HG03108 (cell line): ENCODE measurements at regions not wholly inside any gene's neighbourhood (a gene's known extent, or its start where the extent isn't known, plus 50 kb on each side); places are given as distances from the start of the nearest gene placed in this dataset.

Experiments
- ATAC-seq: cut with Tn5 transposase; IDR thresholded peaks from one replicate; pipeline ENCODE4 v1.9.1; 2021; ENCODE audit warnings: moderate library complexity; ENCODE audit not compliant: unreplicated experiment

DNA sequence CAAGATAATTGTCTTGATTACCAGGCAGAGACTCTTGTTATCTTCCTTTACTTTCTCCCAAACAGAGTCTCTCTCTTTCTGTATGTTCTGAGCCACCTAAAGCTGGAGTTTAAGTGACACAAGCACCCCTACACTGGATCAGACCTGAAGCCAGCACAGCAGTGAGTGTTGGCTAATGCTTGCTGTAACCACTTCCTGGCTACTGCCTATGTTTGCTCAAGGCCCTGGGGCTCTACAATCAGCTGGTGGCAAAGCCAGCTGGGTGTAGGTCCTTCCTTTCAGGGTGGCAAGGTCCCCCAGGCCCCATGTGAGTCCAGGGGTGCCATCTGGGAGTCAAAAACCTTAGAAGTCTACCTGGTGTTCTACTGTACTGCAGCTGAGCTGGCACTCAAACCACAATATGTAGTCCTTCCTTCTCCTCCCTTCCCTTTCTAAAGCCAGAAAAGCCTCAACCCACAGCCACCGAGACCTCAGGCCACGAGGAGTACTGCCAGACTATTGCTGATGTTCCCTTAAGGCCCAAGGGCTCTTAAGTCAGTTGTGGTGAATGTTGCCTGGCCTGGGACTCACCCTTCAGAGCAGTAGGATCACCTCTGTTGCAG, 416.3 kb downstream of the ADRA2A start:
- no peak for ATAC-seq

DNA sequence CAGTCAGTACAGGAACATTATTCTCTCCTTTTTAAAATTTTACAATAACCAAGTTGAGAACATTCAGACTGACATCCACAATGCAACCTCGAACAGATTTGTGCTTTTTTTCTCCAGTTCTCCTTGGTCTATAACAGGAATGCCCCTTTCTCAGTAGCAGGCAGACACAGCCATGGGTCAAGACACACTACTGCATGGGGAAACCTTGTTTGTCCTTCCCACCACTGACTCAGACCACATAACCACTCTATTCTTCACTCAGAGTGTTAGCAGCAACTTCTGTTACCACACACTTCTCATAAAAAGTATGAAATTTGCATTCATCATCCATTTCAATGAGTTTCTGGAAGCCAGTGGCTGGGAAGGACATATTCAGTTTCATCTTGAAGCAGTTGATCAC, 421.7 kb downstream of the ADRA2A start:
- no peak for ATAC-seq

DNA sequence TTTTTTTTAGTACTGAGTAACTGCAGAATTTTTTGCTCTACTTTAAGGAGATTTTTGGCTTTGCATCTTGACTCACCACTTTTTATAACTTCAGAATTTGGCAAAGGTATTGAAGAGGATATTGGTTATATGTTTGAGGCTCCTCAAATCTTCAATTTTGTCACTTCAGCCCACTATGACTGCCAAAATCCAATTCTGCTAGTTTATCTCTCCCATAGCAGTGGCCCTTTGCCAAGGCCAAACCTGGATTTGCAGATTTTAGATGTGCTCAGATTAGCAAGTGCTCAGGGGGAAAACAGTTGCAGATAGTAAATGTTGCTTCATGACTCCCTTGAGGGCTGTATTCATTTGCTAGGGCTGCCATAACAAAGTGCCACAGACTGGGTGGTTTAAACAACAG, 427.5 kb downstream of the ADRA2A start:
- no peak for ATAC-seq

DNA sequence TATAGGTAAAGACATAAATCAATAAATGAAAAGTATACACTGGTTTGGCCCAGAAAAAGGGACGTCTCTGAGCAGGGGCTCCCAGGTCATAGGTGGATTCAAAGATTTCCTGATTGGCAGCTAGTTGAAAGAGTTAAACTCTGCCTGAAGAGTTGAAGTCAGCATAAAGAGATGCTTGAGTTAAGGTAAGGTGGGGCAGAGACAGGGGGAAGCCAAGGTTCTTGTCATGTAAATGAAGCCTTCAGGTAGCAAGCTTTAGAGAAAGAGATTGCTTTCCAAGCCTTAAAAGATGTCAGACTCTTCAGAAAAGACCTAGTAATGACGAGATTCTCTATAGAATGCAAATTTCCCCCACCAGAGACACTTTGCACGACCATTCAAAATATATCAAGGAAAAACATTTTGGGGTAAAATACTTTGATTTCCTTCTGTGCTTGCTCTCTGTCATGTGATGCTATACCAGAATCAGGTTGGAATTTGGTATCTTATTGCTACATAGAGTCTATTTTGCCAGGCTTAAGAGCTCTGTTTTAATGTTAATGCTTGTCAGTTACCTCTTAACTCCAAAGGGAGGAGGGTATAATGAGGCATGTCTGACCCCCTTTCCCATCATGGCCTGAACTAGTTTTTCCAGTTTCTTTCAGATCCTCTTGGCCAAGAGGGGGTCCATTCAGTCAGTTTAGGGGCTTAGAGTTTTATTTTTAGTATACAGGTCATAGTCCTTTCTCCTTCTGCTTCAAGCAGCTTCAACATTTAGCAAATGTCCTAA, 429.6 kb downstream of the ADRA2A start:
- ATAC-seq: no peak

DNA sequence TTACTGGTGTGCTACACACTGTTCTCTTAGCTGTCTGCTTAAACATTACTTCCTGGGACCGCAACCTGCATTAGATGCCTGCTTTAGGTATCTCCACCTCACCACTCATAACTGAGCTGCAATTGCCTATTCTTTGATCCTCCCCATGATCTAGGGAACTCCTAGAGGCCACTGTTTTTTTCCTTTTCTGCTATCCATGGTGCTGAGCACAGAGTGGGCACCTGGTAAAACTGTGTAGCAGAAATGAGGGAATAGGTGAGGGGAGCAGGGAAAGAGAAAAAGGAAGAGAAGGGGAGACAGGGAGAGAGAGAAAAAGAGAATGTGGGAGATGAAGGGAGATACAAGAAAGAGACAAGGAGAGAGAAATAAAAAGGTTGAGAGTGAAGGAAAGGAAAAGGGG, 434.9 kb downstream of the ADRA2A start:
- no peak for ATAC-seq

DNA sequence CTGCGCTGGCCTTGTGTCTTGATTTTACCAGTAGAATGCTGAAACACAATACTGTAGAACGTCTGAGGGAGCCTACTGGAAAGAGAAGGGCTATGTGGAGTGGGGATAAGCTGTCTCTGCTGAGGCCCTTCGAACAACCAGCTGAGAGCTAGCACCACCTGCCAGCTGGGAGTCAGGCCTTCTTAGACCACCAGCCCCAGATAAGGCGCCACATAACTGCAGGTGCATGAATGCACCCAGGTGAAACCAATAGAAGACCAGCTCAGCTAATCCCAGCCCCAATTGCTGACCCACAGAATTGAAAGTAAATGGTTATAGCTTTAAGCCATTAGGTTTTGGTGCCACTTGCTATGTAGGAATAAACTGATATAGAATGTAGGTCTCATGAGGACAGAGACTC, 438.4 kb downstream of the ADRA2A start:
- no peak for ATAC-seq

DNA sequence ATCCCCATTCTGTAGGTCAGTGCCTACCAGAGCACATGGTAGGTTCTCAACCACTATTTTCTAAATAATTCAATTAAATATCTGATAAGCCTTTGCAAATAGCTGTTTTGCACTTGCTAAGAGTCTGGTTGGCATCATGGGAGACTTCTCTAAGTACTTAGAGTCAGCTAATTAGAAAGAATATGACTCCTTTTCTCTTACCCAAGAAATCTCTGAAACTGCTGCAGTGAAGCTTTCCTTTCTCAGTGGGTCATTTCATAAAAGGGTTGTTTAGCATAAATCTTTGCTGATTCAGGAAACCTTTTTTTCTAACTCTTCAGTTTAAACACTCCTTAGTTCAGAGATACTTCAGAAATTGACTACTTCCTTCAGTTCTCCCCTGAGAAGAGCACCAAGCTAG, 438.9 kb downstream of the ADRA2A start:
- no peak for ATAC-seq

DNA sequence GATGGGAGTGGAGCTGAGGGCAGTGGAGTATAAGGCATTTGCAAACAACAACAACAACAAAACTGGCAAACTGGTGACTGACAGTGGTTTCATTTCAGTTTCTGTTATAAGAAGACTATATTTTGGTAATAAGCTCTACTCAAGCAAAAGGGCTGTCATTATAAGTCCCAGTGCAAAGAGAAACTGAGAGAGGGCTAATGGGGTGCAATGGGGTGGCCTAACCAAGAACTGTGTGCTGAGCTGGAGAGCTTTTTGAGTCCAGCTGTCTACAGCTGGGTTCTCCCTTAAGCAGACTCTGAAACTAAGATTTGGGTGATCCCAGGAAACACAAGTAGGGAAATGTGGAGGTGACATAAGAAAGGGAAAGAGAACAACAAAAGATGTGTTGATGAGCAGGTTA, 439.3 kb downstream of the ADRA2A start:
- ATAC-seq: no peak

DNA sequence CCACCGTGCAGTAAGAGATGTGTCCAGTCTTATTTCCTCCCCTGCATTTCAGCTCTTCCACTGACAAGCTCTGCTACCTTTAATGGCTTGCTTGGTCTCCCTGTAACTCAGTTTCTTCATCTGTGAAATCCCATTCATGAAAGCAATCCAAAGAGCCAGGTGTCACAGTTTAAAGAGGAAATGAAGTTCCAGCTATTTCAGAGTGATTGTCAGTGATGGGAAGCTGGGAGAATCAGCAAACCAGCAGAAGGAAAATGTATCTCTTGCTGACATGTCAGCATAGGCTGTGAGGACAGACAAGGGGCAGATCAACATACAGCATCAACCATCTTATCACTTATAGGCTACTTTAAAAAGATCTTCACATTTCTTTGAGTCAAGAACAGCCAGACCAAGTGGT, 445.3 kb downstream of the ADRA2A start:
- ATAC-seq: no peak

DNA sequence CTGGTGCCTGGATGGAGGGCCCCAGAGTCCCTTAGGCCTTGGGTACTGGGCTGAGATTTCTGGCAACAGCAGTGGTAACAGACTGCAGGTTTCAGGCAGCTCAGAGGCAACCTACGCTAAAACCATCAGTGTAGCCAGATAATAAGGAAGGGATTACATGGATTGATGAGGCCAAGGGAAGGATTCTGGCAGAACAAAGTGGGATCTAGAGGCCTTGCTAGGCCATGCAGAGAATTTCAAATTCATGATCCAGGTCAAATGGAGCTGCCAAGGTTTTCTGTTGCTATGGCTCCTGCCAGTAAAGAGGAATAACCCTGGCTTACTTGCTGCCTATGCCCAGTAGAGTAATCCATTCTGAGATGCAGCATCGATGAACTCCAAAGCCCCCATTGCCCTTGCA, 445.7 kb downstream of the ADRA2A start:
- ATAC-seq: no peak

DNA sequence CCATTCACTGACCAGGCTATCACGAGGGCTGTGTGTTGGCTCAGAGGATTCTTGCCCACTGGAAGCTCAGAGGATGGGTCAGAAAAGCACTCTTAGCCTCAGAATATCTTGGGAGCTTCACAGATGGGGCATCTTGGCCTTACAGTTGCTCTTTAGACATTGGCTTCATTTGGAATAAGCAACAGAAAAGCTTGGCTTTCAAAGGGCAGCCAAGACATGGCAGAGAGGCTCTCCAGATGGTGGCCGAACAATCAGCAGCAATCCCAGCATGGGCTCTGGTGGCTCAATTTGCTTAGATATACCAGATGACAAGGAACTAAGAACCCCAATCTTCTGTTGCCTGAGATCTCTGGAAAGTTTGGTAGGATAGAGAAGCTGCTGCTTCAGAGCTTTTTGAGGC, 446.2 kb downstream of the ADRA2A start:
- ATAC-seq: no peak

DNA sequence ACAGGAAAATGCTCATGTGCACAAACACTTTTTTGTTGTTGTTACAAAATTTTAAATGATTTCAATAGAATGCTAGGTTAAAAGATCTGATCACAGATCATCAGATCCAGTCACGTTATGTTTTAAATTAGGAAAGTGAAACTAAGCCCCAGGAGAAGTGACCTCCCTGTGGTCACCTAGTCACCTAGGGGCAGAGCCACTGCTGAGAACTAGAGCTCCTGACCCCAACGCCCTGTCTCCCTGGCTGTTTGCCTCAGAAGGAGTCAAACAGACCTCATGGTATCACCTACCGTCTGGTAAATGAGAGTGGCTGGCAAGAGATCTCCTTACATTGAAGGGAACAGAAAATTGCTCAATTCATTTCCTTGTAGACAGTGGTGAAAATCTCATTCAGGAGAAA, 447.3 kb downstream of the ADRA2A start:
- ATAC-seq: no peak

DNA sequence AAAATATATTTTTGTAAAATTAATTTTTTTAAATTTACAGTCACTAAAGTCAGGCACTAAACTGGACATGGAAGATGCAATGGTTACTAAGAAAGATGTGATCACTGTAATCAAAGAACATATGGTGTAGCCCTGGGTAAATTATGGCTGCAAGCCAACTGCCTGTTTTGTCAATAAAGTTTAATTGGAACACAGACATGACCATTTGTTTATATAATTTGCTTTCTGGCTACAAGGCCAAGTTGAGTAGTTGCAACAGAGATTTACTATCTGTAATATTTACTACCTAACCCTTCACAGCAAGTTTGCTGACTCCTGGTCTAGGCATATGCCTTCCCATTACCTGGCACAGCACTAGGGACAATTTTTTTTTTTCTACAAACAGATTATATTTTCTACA, 448.9 kb downstream of the ADRA2A start:
- ATAC-seq: no peak

DNA sequence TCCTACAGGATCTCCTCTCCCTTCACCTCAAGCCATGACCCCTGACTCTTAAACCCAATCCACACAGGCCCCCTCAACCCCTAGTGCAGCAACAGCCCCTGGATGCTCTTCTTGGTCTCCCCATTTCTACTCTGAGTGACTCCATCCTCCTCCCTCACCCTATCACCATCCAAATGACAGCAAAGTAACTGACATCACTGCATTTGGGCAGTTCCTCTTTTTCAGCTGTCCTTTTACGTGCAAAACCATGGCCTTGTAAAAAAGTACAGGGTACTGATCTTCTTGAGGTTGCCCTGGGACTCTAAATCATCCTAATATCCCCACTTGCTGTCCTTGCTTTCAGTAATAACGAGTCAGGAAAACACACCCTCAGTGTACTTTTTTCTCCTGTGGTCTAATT, 454.9 kb downstream of the ADRA2A start:
- no peak for ATAC-seq

DNA sequence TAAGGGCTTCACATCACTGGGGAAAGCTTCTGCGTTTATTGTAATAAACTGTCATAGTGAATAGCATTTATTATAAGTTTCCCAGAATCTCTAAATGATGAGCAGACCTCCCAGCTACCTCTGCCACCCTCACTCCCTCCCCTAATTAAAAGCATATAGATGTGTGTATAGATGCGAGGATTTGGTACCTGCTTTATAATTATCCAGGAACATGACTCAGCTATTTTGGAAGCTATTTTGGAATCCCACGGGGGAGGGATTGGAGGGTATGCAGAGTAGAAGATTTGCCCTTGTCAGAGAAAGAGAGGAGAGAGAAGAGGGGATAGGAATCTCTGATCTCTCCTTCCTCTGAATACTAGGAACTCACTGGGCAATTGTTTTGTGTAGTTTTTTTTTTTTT, 455.3 kb downstream of the ADRA2A start:
- ATAC-seq: no peak

DNA sequence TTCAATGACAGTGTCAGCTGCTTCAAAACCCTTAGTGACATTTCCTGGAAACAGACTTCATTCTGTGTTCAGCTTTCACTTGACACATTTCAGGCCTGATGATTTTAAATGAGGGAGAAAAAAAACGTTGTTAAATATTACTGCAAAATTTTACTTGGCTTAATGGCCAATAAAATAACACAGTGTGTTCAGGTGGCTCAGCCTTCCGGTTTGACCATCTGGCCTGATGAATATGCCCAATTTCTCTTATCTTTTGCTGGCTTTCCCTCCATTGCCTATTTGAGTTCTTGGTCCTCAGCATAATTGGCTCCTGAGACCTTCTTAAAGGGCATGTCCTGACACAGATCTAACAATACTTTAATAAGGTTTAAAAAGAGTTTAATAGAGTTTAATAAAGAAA, 462.4 kb downstream of the ADRA2A start:
- ATAC-seq: no peak

DNA sequence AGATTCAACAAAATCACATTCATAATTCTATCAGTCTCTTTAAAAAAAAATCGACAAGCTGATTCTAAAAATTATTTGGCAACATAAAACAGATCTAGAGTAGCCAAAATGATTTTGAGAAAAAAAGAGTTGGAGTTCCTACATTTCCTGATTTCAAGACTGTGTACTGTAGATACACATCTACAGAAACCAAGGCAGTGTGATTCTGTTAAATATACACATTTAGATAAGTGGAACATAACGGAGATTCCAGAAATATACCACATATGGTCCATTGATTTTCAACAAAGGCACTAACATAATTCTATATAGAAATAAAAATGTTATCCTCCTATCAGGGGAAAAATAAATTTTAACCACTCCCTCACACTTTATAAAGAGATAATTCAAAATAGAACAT, 467.0 kb downstream of the ADRA2A start:
- no peak for ATAC-seq

DNA sequence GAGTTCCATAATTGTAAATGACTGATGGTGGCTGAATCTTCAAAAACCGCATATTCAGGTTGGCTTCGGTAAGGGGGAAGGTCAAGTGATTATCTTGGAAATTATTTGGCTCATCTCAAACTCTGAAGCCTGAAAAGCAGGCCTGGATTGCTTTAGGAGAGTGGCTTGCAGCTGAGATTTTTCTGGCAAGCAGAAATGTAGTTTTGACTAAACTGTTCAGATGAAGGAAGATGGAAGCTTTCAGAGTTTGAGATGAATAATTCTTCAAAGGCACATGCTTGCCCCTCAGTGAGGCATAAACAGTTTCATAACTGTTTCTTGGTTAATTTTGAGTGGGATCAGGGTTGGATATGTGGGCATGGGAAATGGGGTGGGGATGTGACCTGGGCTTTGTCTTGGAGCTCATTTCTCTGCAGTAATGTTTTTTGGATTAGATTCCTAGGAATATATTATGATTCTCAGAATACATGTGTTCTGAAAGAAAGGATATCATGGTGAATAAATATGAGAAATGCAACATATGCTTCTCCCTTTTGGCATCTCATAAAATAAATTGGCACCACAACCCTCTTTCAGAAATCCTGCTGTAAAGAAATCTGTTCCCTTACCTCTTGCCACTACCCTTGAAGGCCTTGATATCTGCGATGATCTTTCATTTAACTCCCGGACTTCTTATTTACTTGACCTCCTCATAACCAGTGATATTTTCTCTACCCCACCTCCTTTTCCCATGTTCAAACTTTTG, 469.2 kb downstream of the ADRA2A start:
- no peak for ATAC-seq

DNA sequence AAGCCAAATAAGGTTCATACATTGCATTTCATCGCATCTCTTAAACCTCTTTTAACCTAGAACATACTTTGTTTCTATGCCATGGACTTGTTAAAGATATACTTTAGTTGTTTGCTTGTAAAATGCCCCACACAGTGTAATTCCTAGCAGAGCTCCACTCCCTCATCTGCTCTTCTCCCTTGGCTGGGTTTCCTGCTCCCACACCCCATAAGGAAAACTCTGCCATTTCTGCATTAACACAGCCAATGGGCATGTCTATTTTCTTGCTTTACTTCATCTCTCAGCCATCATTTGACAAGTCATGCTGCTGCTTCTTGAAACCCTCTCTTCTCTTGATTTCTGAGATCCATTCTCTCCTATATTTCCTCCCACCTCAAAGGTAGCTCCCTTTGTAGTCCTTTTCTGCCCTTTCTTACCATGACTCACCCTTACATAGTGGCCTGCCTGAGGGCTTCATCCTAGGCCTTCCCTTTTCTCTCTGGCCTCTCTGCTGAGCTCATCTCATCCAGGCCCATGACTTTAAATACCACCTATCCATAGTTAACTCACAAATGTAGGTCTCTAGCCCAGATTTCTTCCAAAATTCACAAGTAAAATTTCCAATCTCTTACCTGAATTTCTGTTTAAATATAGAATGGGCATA, 471.4 kb downstream of the ADRA2A start:
- no peak for ATAC-seq

DNA sequence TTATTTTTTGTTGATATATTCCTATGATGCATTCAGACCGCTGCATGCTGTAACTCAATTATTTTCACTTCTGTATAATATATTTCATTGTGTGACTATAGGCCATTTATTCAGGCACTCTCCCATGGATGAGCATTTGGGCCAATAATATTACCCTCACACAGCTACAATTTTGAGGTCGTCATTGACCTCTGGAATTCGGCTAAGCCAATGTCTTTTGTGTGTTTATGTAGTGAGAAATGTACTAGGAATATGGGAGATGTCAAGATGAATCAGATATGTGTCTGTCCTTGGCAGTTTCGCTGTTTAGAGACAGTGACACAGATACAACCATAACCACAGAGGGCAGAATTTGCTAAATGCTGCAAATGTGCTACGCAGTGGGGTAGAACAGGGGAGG, 474.2 kb downstream of the ADRA2A start:
- no peak for ATAC-seq

DNA sequence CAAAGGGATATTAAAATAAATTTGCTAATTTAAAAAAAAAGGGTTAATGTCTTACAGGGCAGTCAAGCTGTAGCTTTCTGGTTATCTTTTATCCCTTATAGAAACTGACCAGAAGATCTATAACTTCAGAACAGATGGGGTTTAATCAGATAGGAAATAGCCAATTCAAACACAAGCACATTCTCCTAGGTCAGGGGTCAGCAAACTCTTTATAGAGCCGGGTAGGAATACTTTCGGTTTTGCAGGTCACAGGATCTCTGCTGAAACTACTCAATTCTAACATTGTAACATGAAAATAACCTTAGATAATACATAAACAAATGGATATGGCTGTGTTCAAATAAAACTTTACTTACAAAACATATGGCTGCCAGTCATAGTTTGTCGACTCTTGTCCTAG, 479.8 kb downstream of the ADRA2A start:
- no peak for ATAC-seq

DNA sequence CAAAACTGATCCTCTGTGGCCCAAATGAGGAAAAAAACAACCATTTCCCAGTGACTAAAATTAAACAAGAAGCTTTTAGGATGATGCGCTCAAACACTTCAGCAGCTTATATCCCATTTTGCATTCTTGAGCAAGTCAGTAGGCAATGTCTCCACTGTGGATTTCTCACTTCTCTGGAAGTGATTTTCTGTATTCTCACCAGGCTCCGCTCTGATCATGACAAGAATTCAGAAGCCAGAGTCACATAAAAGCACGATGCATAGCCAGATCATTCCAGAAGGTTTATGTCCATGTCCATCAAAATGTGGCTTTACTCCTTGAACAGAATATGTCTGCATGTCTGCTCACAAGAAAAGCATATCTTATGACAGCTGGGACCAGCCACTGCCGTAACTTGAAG, 481.4 kb downstream of the ADRA2A start:
- no peak for ATAC-seq
